ENCODE measurements at regions not wholly inside any gene's neighbourhood (a gene's known extent, or its start where the extent isn't known, plus 50 kb on each side); places are given as distances from the start of the nearest gene placed in this dataset.
A peak's percentile ranks its signal among the peaks of the same experiment; 100 is the strongest.

- no peak for DNase-seq
These were observed 216.7 kb upstream of the ARID1B start for GRCh38 chr6:156560476-156560875.

DNA sequence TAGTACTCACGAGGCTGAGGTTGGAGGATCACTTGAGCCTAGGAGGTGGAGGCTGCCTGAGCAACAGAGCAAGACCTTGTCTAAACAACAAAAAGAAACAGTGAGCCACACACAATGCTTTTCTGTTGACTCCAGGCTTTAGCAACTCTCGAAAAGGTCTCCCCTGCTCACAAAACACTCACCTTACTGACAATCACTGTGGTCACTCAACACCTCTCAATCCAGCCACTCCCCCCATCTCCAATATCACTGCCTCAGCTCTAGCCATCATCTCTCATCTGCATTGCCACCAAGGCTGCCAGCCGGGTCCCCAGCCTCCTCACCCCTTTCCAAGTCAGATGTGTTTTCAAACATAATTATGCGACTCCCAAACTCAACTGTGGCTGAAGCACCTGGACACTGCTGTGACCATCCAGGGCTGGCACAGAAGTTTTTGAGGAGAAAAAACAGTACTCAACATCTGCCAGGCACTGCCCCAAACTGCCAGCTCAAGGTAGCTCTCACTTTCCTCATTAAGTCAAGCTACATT, 218.0 kb upstream of the ARID1B start:
- DNase-seq: no peak

DNA sequence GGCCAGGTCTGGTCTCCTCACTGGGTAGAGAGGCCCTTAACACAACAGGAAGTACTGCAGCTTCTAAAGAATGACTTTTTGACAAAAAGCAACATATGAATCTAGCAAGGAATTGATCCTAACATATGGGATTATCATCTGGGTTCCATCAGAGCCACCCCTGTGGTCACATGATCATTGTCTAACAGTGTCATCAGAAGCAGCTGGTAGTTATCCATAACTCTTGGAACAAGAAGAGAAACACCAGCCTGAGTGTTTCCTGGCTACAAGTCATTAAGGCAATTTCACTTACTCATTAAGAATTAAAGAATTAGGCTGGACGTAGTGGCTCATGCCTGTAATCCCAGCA, 219.3 kb upstream of the ARID1B start:
- no peak for DNase-seq

DNA sequence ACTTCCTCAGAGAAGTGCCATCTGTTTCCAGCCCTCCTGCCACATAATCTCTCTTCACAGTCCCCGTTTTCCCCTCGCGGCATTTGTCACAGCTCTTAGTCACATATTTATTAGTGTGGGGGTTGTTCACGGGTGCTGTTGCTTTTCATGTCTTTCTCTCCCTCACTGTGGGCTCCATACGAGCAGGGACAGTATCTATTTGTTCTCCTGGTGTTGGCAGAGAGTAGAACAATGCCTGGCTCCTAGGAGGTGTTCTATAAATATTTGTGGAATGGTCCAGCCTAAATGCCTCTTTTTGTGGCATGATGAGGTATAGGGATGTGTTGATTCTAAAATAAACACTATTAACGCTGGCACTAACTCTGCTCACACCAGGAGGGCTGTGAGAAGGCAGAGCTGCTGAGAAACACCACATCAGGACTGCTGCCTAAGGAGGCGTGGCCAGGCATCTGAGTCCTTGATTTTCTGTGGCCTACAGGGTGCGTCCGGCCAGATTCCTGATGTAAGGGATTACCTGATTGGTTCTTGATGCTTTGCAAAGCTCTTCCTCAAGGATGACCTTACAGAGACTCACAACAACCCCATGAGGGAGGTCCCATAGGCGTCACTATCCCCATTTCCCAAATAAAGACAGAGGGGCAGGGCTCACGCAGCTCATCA, 219.8 kb upstream of the ARID1B start:
- DNase-seq: peak; percentile 7

DNA sequence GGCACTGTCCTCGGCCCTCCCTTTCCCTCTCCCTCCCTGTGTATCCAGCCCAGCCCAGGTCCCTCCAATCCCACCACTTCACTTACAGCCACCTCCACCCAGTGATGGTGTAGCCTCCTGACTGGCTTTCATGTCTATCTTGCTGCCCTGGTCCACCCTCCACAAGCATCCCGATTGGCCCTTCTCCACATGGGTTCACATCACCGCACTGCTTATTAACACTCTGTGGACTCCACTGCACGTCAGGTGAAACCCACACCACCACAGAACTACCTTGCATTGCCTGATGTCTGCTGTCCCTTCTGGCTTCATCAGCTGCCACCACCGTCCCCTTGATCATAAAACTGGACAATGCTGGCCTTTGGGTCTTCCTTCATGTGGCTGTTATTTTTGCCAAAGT, 220.4 kb upstream of the ARID1B start:
- DNase-seq: no peak

GRCh38 chr6:156555116-156555515, 222.1 kb upstream of the ARID1B start:
- no peak for DNase-seq

GRCh38 chr6:156554160-156554559, 223.0 kb upstream of the ARID1B start:
- no peak for DNase-seq

DNA sequence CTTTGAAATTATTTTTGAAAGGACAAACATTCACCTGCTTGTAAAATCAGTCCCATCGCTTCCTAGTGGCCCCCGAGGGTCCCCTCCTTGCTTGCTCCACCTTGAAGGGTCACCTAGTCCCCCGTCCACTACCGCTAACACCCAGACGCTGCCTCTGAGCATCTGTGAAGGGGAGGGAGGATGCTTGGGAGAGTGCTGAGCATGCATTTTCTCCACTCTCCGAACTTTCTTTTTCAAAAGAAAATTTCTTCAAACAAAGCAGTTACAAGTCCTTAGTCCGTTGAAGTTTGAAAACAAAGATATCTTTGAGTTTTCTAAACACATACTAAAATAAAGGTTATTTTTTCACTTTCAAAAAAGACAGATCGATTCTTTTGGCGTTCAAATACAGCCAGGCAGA, 224.3 kb upstream of the ARID1B start:
- no peak for DNase-seq

GRCh38 chr6:156550949-156551348, 226.2 kb upstream of the ARID1B start:
- no peak for DNase-seq

- DNase-seq: no peak
These were observed 231.2 kb upstream of the ARID1B start for GRCh38 chr6:156545931-156546330.

- no peak for DNase-seq
These were observed 232.2 kb upstream of the ARID1B start for GRCh38 chr6:156545021-156545420.

DNA sequence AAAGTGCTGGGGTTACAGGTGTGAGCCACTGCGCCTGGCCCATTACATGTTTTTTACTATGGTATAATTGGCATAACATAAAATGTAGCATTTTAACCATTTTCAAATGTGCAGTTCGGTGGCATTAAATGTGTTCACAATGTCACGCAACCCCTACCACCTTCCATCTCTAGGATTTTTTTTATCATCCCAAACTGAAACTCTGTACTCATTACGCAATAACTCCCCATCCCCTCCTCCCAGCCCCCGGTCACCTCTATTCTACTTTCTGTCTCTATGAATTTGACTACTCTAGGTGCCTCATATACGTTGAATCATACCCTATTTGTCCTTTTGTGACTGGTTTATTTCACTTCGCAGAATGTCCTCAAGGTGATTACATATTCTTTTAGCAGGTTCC, 233.1 kb upstream of the ARID1B start:
- no peak for DNase-seq

- DNase-seq: no peak
These were observed 233.7 kb upstream of the ARID1B start for GRCh38 chr6:156543431-156543830.

GRCh38 chr6:156538875-156539660, 238.1 kb upstream of the ARID1B start:
- DNase-seq: no peak

- no peak for DNase-seq
These were observed 242.6 kb upstream of the ARID1B start for GRCh38 chr6:156534594-156534993.

DNA sequence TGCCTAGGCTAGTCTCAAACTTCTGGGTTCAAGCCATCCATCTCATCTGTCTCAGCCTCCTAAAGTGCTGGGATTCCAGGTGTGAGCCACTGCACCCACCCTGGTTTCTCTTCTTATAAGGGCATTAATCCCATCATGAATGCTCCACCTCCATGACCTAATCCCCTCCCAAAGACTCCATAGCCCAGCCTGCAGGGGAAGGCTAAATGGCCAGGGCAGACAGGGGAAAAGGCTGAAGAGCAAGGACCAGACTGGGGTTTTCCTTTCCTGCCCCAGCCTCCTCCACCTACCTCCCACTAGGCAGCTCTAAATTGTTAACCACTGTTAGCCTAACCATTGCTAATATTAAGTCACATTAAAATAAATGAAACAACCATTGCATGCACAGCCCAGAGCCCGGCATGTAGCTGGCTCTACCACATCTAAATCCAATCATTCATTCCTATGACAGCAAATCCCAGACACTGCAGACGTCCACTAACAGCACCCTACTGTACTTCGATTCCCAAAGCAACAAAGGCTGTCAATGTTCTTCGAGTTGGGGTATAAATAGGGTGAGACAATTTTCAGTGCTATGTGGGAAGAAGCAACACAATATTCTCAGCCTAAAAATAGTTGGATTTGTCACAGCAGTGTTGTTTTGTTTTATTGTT, 243.2 kb upstream of the ARID1B start:
- DNase-seq: no peak

DNA sequence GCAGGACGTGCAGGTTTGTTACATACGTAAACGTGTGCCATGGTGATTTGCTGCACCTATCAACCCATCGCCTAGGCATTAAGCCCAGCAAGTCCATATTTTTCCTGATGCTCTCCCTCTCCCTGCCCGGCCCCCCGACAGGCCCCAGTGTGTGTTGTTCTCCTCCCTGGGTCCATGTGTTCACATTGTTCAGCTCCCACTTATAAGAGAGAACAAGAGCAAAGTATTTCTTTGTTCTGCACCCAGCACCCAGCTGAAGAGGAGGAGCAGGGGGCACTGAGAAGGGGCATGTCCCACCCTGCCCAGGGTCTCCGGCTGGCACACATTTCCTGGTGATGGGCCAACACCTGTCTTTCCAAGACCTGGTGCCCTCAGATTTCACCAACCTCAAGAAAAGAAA, 251.1 kb upstream of the ARID1B start:
- DNase-seq: no peak

- DNase-seq: no peak
These were observed 251.6 kb upstream of the ARID1B start for GRCh38 chr6:156525541-156525940.

DNA sequence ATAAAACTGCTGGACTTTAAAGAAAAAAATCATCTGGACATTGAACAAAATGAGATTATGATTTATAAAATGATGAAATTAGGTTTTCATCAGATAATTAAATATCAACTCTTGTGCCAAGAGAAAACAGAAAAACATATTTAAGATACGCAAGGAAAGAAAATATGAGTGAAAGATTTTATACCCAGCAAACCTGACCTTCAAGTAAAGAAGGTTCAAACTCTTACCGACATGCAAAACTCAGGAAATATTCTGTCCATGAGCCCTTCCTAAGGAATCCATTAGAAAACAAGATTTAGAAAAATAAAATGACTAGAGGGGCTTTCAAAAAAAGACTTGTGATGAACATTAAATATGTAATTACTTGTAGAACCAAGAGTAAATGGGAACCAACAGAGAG, 257.2 kb upstream of the ARID1B start:
- no peak for DNase-seq

DNA sequence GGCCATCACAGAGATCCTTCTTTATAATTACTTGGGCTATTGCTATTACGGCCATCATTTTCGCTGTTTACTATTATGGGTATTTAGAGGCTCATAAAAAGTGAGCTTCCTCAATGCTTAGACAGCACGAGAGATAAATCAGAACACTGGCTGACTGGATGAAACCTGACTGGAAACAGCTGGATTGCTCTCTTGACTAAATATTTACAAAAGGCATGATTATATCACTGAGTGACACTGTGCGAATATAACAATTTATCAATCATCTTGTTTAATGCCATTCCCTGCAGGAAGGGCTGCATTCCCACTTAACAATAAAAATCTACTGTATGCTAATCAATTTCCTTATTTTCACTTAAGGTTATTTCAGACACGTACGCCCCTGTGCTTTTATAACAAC, 260.1 kb upstream of the ARID1B start:
- DNase-seq: no peak

DNA sequence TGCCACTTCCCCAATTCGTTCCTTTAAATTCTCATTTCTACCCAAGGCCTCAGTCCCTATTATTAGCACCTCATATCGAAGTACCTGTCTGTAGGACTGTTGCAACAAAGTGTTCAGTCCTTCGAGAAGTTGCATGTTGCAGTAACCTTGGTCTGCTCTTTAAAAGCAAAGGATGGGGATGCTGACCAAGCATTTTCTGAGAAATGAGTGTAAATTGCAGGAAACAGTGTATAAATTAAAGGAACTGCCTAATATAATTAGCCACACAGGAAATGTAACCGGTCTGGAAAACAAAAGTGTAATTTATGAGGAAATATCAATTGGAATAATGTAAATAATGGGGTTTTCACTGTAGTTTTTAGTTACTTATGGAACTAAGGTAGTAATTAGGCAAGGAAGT, 261.9 kb upstream of the ARID1B start:
- DNase-seq: no peak

GRCh38 chr6:156513504-156513903, 263.7 kb upstream of the ARID1B start:
- DNase-seq: no peak

GRCh38 chr6:156511570-156511969, 265.6 kb upstream of the ARID1B start:
- DNase-seq: no peak

GRCh38 chr6:156511051-156511450, 266.1 kb upstream of the ARID1B start:
- no peak for DNase-seq

Data from NCI-H2171 (cell line).